ENCODE measurements at regions not wholly inside any gene's neighbourhood (a gene's known extent, or its start where the extent isn't known, plus 50 kb on each side); places are given as distances from the start of the nearest gene placed in this dataset.
"Not testable (repeated sequence)": the region's sequence is repeated elsewhere in the genome, so short reads cannot be mapped to it uniquely, and the experiment has no call there.

GRCh38 chr9:126056312-126057021, 270.2 kb upstream of the MVB12B start:
- no peak for DNase-seq (ENCODE audit: low read depth in 4 of 4, low spot score in 1 of 4)

- no peak for DNase-seq (ENCODE audit: low read depth in 4 of 4, low spot score in 1 of 4)
These were observed 269.4 kb upstream of the MVB12B start for GRCh38 chr9:126057121-126057825.

GRCh38 chr9:126058011-126058531, 268.6 kb upstream of the MVB12B start:
- no peak for DNase-seq (ENCODE audit: low read depth in 4 of 4, low spot score in 1 of 4)

GRCh38 chr9:126058591-126058990, 268.0 kb upstream of the MVB12B start:
- DNase-seq (ENCODE audit: low read depth in 4 of 4, low spot score in 1 of 4), result no peak

- DNase-seq (ENCODE audit: low read depth in 4 of 4, low spot score in 1 of 4), result no peak
These were observed 265.1 kb upstream of the MVB12B start for GRCh38 chr9:126061575-126061974.

GRCh38 chr9:126062158-126062886, 264.3 kb upstream of the MVB12B start:
- DNase-seq (ENCODE audit: low read depth in 4 of 4, low spot score in 1 of 4), result no peak

- DNase-seq (ENCODE audit: low read depth in 4 of 4, low spot score in 1 of 4), result no peak
These were observed 263.3 kb upstream of the MVB12B start for GRCh38 chr9:126063326-126063725.

- DNase-seq (ENCODE audit: low read depth in 4 of 4, low spot score in 1 of 4), result no peak
These were observed 260.5 kb upstream of the MVB12B start for GRCh38 chr9:126066131-126066530.

GRCh38 chr9:126067031-126067734, 259.4 kb upstream of the MVB12B start:
- no peak for DNase-seq (ENCODE audit: low read depth in 4 of 4, low spot score in 1 of 4)

- no peak for DNase-seq (ENCODE audit: low read depth in 4 of 4, low spot score in 1 of 4)
These were observed 257.9 kb upstream of the MVB12B start for GRCh38 chr9:126068534-126069230.

GRCh38 chr9:126069400-126069955, 257.2 kb upstream of the MVB12B start:
- DNase-seq (ENCODE audit: low read depth in 4 of 4, low spot score in 1 of 4), result no peak

- DNase-seq (ENCODE audit: low read depth in 4 of 4, low spot score in 1 of 4), result no peak
These were observed 256.5 kb upstream of the MVB12B start for GRCh38 chr9:126070058-126070655.

GRCh38 chr9:126071076-126071750, 255.4 kb upstream of the MVB12B start:
- no peak for DNase-seq (ENCODE audit: low read depth in 4 of 4, low spot score in 1 of 4)

- DNase-seq (ENCODE audit: low read depth in 4 of 4, low spot score in 1 of 4), result not testable (repeated sequence)
These were observed 249.0 kb upstream of the MVB12B start for GRCh38 chr9:126077656-126078055.

GRCh38 chr9:126080641-126081040, 246.0 kb upstream of the MVB12B start:
- DNase-seq (ENCODE audit: low read depth in 4 of 4, low spot score in 1 of 4), result no peak

- DNase-seq (ENCODE audit: low read depth in 4 of 4, low spot score in 1 of 4), result no peak
These were observed 244.9 kb upstream of the MVB12B start for GRCh38 chr9:126081746-126082145.

GRCh38 chr9:126084008-126084407, 242.6 kb upstream of the MVB12B start:
- DNase-seq (ENCODE audit: low read depth in 4 of 4, low spot score in 1 of 4), result no peak

GRCh38 chr9:126084696-126085095, 241.9 kb upstream of the MVB12B start:
- DNase-seq (ENCODE audit: low read depth in 4 of 4, low spot score in 1 of 4), result no peak

- no peak for DNase-seq (ENCODE audit: low read depth in 4 of 4, low spot score in 1 of 4)
These were observed 241.5 kb upstream of the MVB12B start for GRCh38 chr9:126085170-126085569.
